Activated T-cell treated with anti-CD3 and anti-CD28 coated beads, Interleukin-2, amount 50 U/mL, for 48 hours (primary cell): ENCODE measurements at regions not wholly inside any gene's neighbourhood (a gene's known extent, or its start where the extent isn't known, plus 50 kb on each side); places are given as distances from the start of the nearest gene placed in this dataset.
"Not testable (repeated sequence)": the region's sequence is repeated elsewhere in the genome, so short reads cannot be mapped to it uniquely, and the experiment has no call there.

ENCODE experiments used
- DNase-seq, 2 experiments: peaks; one replicate each; pipeline ENCODE4 v3.0.0-alpha.2; 2020

- DNase-seq: no peak
These were observed 741.7 kb downstream of the RERGL start for GRCh38 chr12:17348311-17348710.

GRCh38 chr12:17344649-17345048, 738.7 kb upstream of the LMO3 start:
- no peak for DNase-seq

GRCh38 chr12:17342381-17342961, 736.5 kb upstream of the LMO3 start:
- no peak for DNase-seq

- DNase-seq: no peak
These were observed 729.5 kb upstream of the LMO3 start for GRCh38 chr12:17335487-17335886.

GRCh38 chr12:17334784-17335183, 728.8 kb upstream of the LMO3 start:
- DNase-seq: no peak

GRCh38 chr12:17333287-17333686, 727.3 kb upstream of the LMO3 start:
- DNase-seq: no peak

- no peak for DNase-seq
These were observed 720.7 kb upstream of the LMO3 start for GRCh38 chr12:17326649-17327048.

GRCh38 chr12:17322090-17322489, 716.1 kb upstream of the LMO3 start:
- no peak for DNase-seq

- no peak for DNase-seq
These were observed 698.8 kb upstream of the LMO3 start for GRCh38 chr12:17304503-17305347.

GRCh38 chr12:17302001-17302400, 696.0 kb upstream of the LMO3 start:
- DNase-seq: no peak

GRCh38 chr12:17301544-17301943, 695.6 kb upstream of the LMO3 start:
- DNase-seq: no peak

- no peak for DNase-seq
These were observed 690.9 kb upstream of the LMO3 start for GRCh38 chr12:17296882-17297281.

- DNase-seq: no peak
These were observed 680.9 kb upstream of the LMO3 start for GRCh38 chr12:17286874-17287273.

GRCh38 chr12:17284873-17285272, 678.9 kb upstream of the LMO3 start:
- DNase-seq: no peak

GRCh38 chr12:17283563-17283962, 677.6 kb upstream of the LMO3 start:
- DNase-seq: no peak

- not testable (repeated sequence) for DNase-seq
These were observed 676.2 kb upstream of the LMO3 start for GRCh38 chr12:17282169-17282568.

- no peak for DNase-seq
These were observed 673.0 kb upstream of the LMO3 start for GRCh38 chr12:17278946-17279345.

- DNase-seq: no peak
These were observed 670.2 kb upstream of the LMO3 start for GRCh38 chr12:17276196-17276595.

GRCh38 chr12:17266856-17267255, 660.9 kb upstream of the LMO3 start:
- DNase-seq: no peak

GRCh38 chr12:17264603-17265002, 658.6 kb upstream of the LMO3 start:
- DNase-seq: no peak

- no peak for DNase-seq
These were observed 633.9 kb upstream of the LMO3 start for GRCh38 chr12:17239874-17240273.

GRCh38 chr12:17235996-17236395, 630.0 kb upstream of the LMO3 start:
- no peak for DNase-seq

- no peak for DNase-seq
These were observed 610.0 kb upstream of the LMO3 start for GRCh38 chr12:17215759-17216570.

GRCh38 chr12:17214929-17215328, 609.0 kb upstream of the LMO3 start:
- DNase-seq: no peak
